K562 (cell line): ENCODE measurements at regions not wholly inside any gene's neighbourhood (a gene's known extent, or its start where the extent isn't known, plus 50 kb on each side); places are given as distances from the start of the nearest gene placed in this dataset.

Experiments used
- BACH1 ChIP-seq: fragments of 200-800 bp; sonication (Bioruptor generic); IDR thresholded peaks from 2 replicates; pipeline ENCODE4 v1.6.1; 2016; ENCODE audit warnings: missing genetic modification characterization, missing compliant biosample characterization
- CHD2 ChIP-seq: IDR thresholded peaks from 2 replicates; pipeline ENCODE4 v1.6.1; 2011; ENCODE audit warnings: low read depth, low read length
- CTCF ChIP-seq, 3 experiments: IDR thresholded peaks in 2 of 3; conservative IDR thresholded peaks in 1 of 3; 2 replicates each; pipeline ENCODE4 v1.5.1; 2011 to 2012; ENCODE audit warnings: low read length in 3 of 3, mild to moderate bottlenecking in 3 of 3, control low read depth in 2 of 3, improper control_type of control experiment in 1 of 3, inconsistent platforms in 1 of 3, low read depth in 1 of 3, mixed read lengths in 1 of 3, moderate library complexity in 1 of 3; ENCODE audit not compliant: insufficient read depth in 2 of 3
- DNMT1 ChIP-seq: fragments of 450-650 bp; IDR thresholded peaks from 2 replicates; pipeline ENCODE4 v1.6.1; 2016; ENCODE audit warnings: antibody characterized with exemption, mild to moderate bottlenecking
- GTF2B ChIP-seq: IDR thresholded peaks from 2 replicates; pipeline ENCODE4 v1.6.1; 2011; ENCODE audit not compliant: insufficient read length; ENCODE audit errors: extremely low read depth
- NFATC3 ChIP-seq: fragments of 450-650 bp; IDR thresholded peaks from 2 replicates; pipeline ENCODE4 v1.6.1; 2017; ENCODE audit warnings: mild to moderate bottlenecking
- POLR2B ChIP-seq: fragments of 450-650 bp; IDR thresholded peaks from 2 replicates; pipeline ENCODE4 v1.6.1; 2018; ENCODE audit warnings: low read depth; ENCODE audit not compliant: partially characterized antibody
- PPARD ChIP-seq: fragments of 250-450 bp; sonication (Bioruptor Pico); IDR thresholded peaks from 2 replicates; pipeline ENCODE4 v1.8.0; 2022; ENCODE audit warnings: inconsistent platforms, mild to moderate bottlenecking, moderate library complexity
- RAD21 ChIP-seq, 2 experiments: fragments of 250-450 bp in 1 of 2; fragments of 450-650 bp in 1 of 2; sonication (Bioruptor Pico) in 1 of 2; formaldehyde crosslinking in 1 of 2; IDR thresholded peaks in 1 of 2; conservative IDR thresholded peaks in 1 of 2; 2 replicates each; pipeline versions ENCODE4 v1.4.0 to v1.8.0; 2020 to 2022; ENCODE audit warnings: mild to moderate bottlenecking in 2 of 2, moderate library complexity in 1 of 2
- SETDB1 ChIP-seq: IDR thresholded peaks from one replicate; pipeline ENCODE4 v1.6.1; 2012; ENCODE audit warnings: low read length, control low read depth, inconsistent platforms
- SMAD4 ChIP-seq: fragments of 250-450 bp; sonication (Bioruptor Pico); conservative IDR thresholded peaks from 2 replicates; pipeline ENCODE4 v1.8.0; 2021; ENCODE audit warnings: inconsistent platforms, mild to moderate bottlenecking, moderate library complexity
- TAF15 ChIP-seq: fragments of 200-400 bp; formaldehyde crosslinking; IDR thresholded peaks from 2 replicates; pipeline ENCODE4 v1.6.1; 2017; ENCODE audit warnings: mild to moderate bottlenecking, low read depth, low read length, moderate library complexity
- ZBTB40 ChIP-seq, 2 experiments: fragments of 450-650 bp in 1 of 2; sonication (generic) in 1 of 2; formaldehyde crosslinking in 1 of 2; IDR thresholded peaks; 2 replicates each; pipeline versions ENCODE4 v1.7.1 to v1.9.0; 2016 to 2022; ENCODE audit warnings: inconsistent platforms in 1 of 2, mild to moderate bottlenecking in 1 of 2, missing genetic modification reagents in 1 of 2
- ZNF23 ChIP-seq: fragments of 250-450 bp; sonication (Bioruptor Pico); IDR thresholded peaks from 2 replicates; pipeline ENCODE4 v1.4.0; 2020; ENCODE audit warnings: mild to moderate bottlenecking

GRCh38 chr7:131242123-131242650 is 85.5 kb upstream of the MKLN1 start:
- TF ChIP-seq CHD2 (no peak), TAF15 (no peak), POLR2B (no peak), SETDB1 (no peak), CTCF (IDR thresholded peaks at IDR 0.05 in 2 of 3, conservative IDR thresholded peaks at IDR 0.05 in 1 of 3; ENCODE audit: insufficient read depth in 2 of 3, low read depth in 1 of 3, low read length in 3 of 3) (no peak), BACH1 (tag) (no peak), ZNF23 (CRISPR knock-in tag) (no peak), ZBTB40 (IDR thresholded peaks at IDR 0.05) (no peak), ZBTB40 (CRISPR knock-in tag; IDR thresholded peaks at IDR 0.05) (no peak), SMAD4 (CRISPR knock-in tag) (no peak), RAD21 (CRISPR knock-in tag; conservative IDR thresholded peaks at IDR 0.05 in 1 of 2, IDR thresholded peaks at IDR 0.05 in 1 of 2) (no peak), GTF2B (no peak), DNMT1 (no peak), PPARD (CRISPR knock-in tag) (no peak), NFATC3 (no peak)
